ENCODE measurements at regions not wholly inside any gene's neighbourhood (a gene's known extent, or its start where the extent isn't known, plus 50 kb on each side); places are given as distances from the start of the nearest gene placed in this dataset.
"Not testable (repeated sequence)": the region's sequence is repeated elsewhere in the genome, so short reads cannot be mapped to it uniquely, and the experiment has no call there.

DNA sequence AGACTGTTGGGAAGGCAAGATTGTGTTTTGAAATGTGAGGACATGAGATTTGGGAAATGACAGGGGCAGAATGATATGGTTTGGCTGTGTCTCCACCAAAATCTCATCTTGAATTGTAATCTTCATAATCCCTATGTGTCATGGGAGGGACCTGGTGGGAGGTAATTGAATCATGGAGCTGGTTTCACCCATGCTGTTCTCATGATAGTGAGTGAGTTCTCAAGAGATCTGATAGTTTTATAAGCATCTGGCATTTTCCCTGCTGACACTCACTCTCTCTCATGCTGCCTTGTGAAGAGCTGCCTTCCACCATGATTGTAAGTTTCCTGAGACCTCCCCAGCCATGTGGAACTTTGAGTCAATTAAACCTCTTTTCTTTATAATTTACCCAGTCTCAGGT, 406.2 kb downstream of the KIF20B start:
- TF ChIP-seq, protein P1, sequence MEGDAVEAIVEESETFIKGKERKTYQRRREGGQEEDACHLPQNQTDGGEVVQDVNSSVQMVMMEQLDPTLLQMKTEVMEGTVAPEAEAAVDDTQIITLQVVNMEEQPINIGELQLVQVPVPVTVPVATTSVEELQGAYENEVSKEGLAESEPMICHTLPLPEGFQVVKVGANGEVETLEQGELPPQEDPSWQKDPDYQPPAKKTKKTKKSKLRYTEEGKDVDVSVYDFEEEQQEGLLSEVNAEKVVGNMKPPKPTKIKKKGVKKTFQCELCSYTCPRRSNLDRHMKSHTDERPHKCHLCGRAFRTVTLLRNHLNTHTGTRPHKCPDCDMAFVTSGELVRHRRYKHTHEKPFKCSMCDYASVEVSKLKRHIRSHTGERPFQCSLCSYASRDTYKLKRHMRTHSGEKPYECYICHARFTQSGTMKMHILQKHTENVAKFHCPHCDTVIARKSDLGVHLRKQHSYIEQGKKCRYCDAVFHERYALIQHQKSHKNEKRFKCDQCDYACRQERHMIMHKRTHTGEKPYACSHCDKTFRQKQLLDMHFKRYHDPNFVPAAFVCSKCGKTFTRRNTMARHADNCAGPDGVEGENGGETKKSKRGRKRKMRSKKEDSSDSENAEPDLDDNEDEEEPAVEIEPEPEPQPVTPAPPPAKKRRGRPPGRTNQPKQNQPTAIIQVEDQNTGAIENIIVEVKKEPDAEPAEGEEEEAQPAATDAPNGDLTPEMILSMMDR (optimal IDR thresholded peaks at IDR 0.05 in 1 of 3, IDR thresholded peaks at IDR 0.05 in 1 of 3, conservative IDR thresholded peaks at IDR 0.05 in 1 of 3; ENCODE audit: extremely low read depth in 1 of 3, insufficient read depth in 2 of 3, low read length in 3 of 3) = not testable (repeated sequence)
- TF ChIP-seq EZH2 (IDR thresholded peaks at IDR 0.05; ENCODE audit: low read length) = not testable (repeated sequence)
